Ascending aorta (tissue), 2 donors: ENCODE measurements at regions not wholly inside any gene's neighbourhood (a gene's known extent, or its start where the extent isn't known, plus 50 kb on each side); places are given as distances from the start of the nearest gene placed in this dataset.

ENCODE experiments used
- DNase-seq, 2 donors: peaks; one replicate each; pipeline ENCODE4 v3.0.0-alpha.2; 2019; ENCODE audit warnings: low spot score in 2 of 2
- H3K27ac ChIP-seq, 2 donors: fragments of 200-600 bp; sonication (generic); one replicate each; pipeline ENCODE4 v1.5.1; 2016 to 2017; ENCODE audit warnings: mild to moderate bottlenecking in 1 of 2
- H3K27me3 ChIP-seq: fragments of 200-600 bp; sonication (generic); one replicate; pipeline ENCODE4 v1.5.1; 2017
- H3K36me3 ChIP-seq, 2 donors: fragments of 200-600 bp; sonication (generic); one replicate each; pipeline ENCODE4 v1.5.1; 2016
- H3K4me1 ChIP-seq, 2 donors: fragments of 200-600 bp; sonication (generic); one replicate each; pipeline ENCODE4 v1.5.1; 2016 to 2017; ENCODE audit warnings: mild to moderate bottlenecking in 1 of 2
- H3K4me3 ChIP-seq, 2 donors: fragments of 200-600 bp; sonication (generic); one replicate each; pipeline ENCODE4 v1.5.1; 2016 to 2017; ENCODE audit warnings: mild to moderate bottlenecking in 1 of 2
- H3K9me3 ChIP-seq, 2 donors: fragments of 200-600 bp; sonication (generic); one replicate each; pipeline ENCODE4 v1.5.1; 2016
- intact Hi-C: fragments of 100-400 bp; cut with DNase I; formaldehyde crosslinking; loops from one replicate; pipeline ENCODE4 v1.15.1; 2023
- TF ChIP-seq, protein P1 (sequence below), 3 experiments: fragments of 200-600 bp in 2 of 3; fragments of 450-650 bp in 1 of 3; sonication (generic) in 2 of 3; IDR thresholded peaks; one replicate each; pipeline ENCODE4 v1.5.1; 2016 to 2019; ENCODE audit warnings: antibody characterized with exemption in 3 of 3, mild to moderate bottlenecking in 1 of 3, moderate library complexity in 1 of 3

- Histone ChIP-seq H3K4me3 (no peak overlapping the region), H3K36me3 (no peaks in the 10 kb centered on the region), H3K4me1 (no peaks in the 10 kb centered on the region), H3K27me3 (no peaks in the 10 kb centered on the region), H3K9me3 (no peaks in the 10 kb centered on the region), H3K27ac (no peak overlapping the region)
- TF ChIP-seq, protein P1, sequence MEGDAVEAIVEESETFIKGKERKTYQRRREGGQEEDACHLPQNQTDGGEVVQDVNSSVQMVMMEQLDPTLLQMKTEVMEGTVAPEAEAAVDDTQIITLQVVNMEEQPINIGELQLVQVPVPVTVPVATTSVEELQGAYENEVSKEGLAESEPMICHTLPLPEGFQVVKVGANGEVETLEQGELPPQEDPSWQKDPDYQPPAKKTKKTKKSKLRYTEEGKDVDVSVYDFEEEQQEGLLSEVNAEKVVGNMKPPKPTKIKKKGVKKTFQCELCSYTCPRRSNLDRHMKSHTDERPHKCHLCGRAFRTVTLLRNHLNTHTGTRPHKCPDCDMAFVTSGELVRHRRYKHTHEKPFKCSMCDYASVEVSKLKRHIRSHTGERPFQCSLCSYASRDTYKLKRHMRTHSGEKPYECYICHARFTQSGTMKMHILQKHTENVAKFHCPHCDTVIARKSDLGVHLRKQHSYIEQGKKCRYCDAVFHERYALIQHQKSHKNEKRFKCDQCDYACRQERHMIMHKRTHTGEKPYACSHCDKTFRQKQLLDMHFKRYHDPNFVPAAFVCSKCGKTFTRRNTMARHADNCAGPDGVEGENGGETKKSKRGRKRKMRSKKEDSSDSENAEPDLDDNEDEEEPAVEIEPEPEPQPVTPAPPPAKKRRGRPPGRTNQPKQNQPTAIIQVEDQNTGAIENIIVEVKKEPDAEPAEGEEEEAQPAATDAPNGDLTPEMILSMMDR (IDR thresholded peaks at IDR 0.05): no peak
- peak in 1 of 2 donors; percentile 22 for DNase-seq
- intact Hi-C loops: no loop called here
Observed at GRCh38 chr22:49565516-49565855, 262.2 kb downstream of the BRD1 start.

DNA sequence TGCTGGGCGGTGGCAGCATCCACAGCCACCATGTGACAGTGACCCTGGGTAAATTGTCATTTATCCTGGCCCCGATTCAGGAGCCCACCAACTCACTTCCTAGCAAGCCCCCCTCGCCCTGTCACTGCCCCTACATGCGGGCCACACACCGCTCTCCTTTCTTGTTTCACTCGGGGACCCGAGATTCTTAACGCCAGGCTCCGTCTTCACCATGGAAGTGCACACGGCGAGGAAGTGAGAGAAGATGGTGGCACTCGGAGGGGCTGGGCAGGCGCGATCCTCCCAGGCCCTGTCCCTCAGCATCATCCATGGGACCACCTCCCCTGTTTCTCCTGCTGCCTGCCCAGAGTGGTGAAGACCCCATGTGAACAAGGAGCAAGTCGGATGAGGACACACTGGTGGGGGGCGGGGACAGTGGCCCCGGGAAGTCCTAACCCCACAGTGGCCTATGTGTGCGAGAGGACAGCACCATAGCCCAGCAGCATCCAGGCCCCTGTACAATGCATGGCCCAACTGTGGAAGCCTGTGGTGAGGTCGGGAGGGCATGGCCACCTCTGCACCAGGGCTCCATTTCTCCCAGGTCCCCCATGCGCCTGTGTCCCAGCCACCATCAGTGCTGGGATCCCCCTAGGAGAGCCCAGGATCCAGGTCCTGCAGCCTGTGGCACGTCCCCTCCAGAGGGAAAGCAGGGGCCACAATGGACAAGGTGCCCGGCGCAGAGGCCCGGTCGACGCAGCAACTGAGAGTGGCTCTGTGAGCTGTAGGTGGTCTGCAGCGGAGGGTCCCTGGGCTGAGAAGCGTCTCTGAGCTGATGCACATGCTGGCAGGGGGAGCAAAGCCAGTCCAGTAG, 262.8 kb downstream of the BRD1 start:
- Histone ChIP-seq H3K36me3 (no peaks in the 10 kb centered on the region), H3K4me3 (no peak overlapping the region), H3K27me3 (no peaks in the 10 kb centered on the region), H3K4me1 (no peaks in the 10 kb centered on the region), H3K9me3 (no peaks in the 10 kb centered on the region), H3K27ac (no peak overlapping the region)
- DNase-seq: peak in 1 of 2 donors; percentile 42
- intact Hi-C loops: no loop called here
- TF ChIP-seq, protein P1 (IDR thresholded peaks at IDR 0.05): no peak

- no peaks in the 10 kb centered on the region for H3K27me3 ChIP-seq
- intact Hi-C loops: no loop called here
- no peak overlapping the region for H3K4me3 ChIP-seq
Observed at GRCh38 chr22:49564054-49564453, 263.6 kb downstream of the BRD1 start.

GRCh38 chr22:49562685-49563249, 264.9 kb downstream of the BRD1 start:
- H3K4me3 ChIP-seq: no peak overlapping the region
- no peaks in the 10 kb centered on the region for H3K9me3 ChIP-seq
- no peak overlapping the region for H3K27ac ChIP-seq
- TF ChIP-seq, protein P1 (IDR thresholded peaks at IDR 0.05): no peak
- no peaks in the 10 kb centered on the region for H3K36me3 ChIP-seq
- intact Hi-C loops: no loop called here
- no peaks in the 10 kb centered on the region for H3K4me1 ChIP-seq
- no peaks in the 10 kb centered on the region for H3K27me3 ChIP-seq
- no peak for DNase-seq

More at GRCh38 chr22:49564054-49564453, 263.6 kb downstream of the BRD1 start:
- Histone ChIP-seq H3K36me3 (no peaks in the 10 kb centered on the region), H3K4me1 (no peaks in the 10 kb centered on the region), H3K9me3 (no peaks in the 10 kb centered on the region), H3K27ac (no peak overlapping the region)
- TF ChIP-seq, protein P1 (IDR thresholded peaks at IDR 0.05): no peak
- peak in 1 of 2 donors; percentile 24 for DNase-seq

- Histone ChIP-seq H3K4me1 (no peaks in the 10 kb centered on the region), H3K9me3 (no peaks in the 10 kb centered on the region), H3K27me3 (no peaks in the 10 kb centered on the region), H3K27ac (no peak overlapping the region), H3K4me3 (no peak overlapping the region), H3K36me3 (no peaks in the 10 kb centered on the region)
- intact Hi-C loops: no loop called here
- TF ChIP-seq, protein P1 (IDR thresholded peaks at IDR 0.05): no peak
- DNase-seq: no peak
Observed at GRCh38 chr22:49561976-49562375, 265.7 kb downstream of the BRD1 start.
